Activated T-helper 1 cell treated with anti-CD3 and anti-CD28 coated beads, Interleukin-12 subunit alpha, Interleukin-12 subunit beta, Interleukin-2, Interleukin-4 antibody, amounts not matched to agents 30 ng/mL and 10 ng/mL and 1 ng/mL, durations not matched to agents 14 hours and 24 hours and 36 hours (primary cell): ENCODE measurements at regions not wholly inside any gene's neighbourhood (a gene's known extent, or its start where the extent isn't known, plus 50 kb on each side); places are given as distances from the start of the nearest gene placed in this dataset.

Experiments used
- DNase-seq: peaks from one replicate; pipeline ENCODE4 v3.0.0; 2021; ENCODE audit warnings: low spot score
- H3K27ac Mint-ChIP-seq: one replicate; pipeline ENCODE4 v1.8.0; 2021; ENCODE audit warnings: mild to moderate bottlenecking, mixed read lengths
- H3K27me3 Mint-ChIP-seq: one replicate; pipeline ENCODE4 v1.8.0; 2022; ENCODE audit warnings: mild to moderate bottlenecking, moderate library complexity, mixed read lengths; ENCODE audit not compliant: insufficient read depth
- H3K36me3 Mint-ChIP-seq: one replicate; pipeline ENCODE4 v1.8.0; 2021; ENCODE audit warnings: low read depth, mixed read lengths
- H3K4me1 Mint-ChIP-seq: one replicate; pipeline ENCODE4 v1.8.0; 2021; ENCODE audit warnings: low read depth, mixed read lengths
- H3K4me3 Mint-ChIP-seq: one replicate; pipeline ENCODE4 v1.8.0; 2021; ENCODE audit warnings: mild to moderate bottlenecking, moderate library complexity, mixed read lengths
- H3K9me3 Mint-ChIP-seq: one replicate; pipeline ENCODE4 v1.8.0; 2021; ENCODE audit warnings: mixed read lengths
- intact Hi-C: fragments of 100-400 bp; cut with micrococcal nuclease; formaldehyde crosslinking; loops from one replicate; pipeline ENCODE4 v1.15.1; 2024

DNA sequence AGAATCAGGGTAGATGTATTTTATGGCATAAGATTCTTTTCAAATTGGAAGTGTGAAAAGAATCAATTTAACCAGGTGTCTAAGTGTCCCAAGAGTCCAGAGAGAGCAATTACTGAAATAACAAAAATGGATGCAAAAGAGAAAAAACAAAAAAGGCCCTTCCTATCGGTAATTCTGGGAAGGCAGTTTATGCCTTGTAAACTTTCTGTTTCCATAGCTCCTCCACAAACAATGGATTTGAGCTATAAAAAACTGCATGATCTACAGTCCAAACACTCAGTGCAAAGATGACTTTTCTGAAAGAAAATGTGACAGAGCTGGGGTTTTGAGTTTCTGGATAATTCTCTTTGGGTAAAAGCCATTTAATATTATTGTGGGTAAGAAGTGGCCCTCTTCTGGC lies 366.1 kb downstream of the EN1 start:
- no peaks in the 10 kb centered on the region for H3K9me3 Mint-ChIP-seq
- H3K4me1 Mint-ChIP-seq = no peaks in the 10 kb centered on the region
- intact Hi-C loops = no loop called here
- no peaks in the 10 kb centered on the region for H3K27me3 Mint-ChIP-seq
- H3K27ac Mint-ChIP-seq = no peak overlapping the region
- no peaks in the 10 kb centered on the region for H3K36me3 Mint-ChIP-seq
- no peak overlapping the region for H3K4me3 Mint-ChIP-seq
- no peak for DNase-seq

DNA sequence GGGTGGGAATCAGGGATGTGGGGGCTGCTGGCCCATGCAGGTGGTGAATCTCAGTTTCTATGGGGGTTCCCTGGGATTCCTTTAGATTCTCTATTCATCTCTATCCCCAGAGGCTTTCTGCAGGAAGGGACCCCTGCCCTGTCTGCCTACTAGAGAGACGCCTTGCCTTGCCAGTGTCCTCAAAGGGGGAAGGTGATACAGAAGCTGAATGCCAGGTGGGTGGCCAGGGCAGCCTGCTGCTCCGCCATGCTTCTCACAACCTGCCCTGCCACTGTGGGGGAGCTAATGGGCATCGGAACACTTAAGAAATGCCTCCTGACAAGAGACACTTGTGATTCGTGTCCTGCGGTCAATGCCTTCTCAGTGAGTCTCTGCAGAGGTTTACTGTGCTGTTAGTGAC lies 368.4 kb downstream of the EN1 start:
- intact Hi-C loops = no loop called here

DNA sequence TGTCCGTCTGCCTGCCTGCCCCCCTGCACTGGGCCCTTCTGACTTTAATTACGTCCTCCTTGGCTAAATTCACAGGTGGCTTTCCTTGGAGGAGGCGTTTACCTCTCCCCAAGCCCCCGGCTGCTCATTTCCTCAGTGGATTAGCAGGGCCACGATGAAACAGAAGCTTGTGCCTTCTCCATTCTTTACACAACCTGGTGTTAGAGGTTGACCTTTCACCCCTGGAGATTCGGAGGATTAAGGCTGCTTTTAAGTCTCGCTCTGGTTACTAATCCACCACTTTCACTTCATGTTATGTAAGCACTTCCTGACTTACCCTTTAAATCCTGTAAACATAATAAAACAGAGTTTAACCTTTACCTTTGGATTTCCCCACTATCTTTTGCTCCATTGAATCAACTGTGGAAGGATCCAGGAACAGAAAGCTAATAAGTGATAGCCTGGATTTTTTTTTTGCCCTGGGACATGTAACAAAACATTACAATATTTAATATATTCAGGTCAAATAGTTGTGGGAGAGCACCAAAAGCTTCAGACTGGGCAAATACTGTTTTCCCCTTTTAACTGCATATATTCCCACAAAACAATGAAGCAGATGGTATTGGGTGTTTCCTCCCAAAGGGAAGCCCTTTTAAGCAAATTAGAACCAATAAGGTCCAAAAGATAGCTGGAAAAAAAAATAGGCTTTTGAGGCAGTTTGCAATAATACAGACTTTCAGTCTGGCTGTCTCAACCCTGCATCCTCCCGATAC lies 370.2 kb downstream of the EN1 start:
- H3K4me3 Mint-ChIP-seq = no peak overlapping the region
- no peak for DNase-seq
- no peak overlapping the region for H3K27ac Mint-ChIP-seq
- H3K36me3 Mint-ChIP-seq = no peaks in the 10 kb centered on the region
- no peaks in the 10 kb centered on the region for H3K9me3 Mint-ChIP-seq
- intact Hi-C loops = no loop called here
- H3K27me3 Mint-ChIP-seq = no peaks in the 10 kb centered on the region
- no peaks in the 10 kb centered on the region for H3K4me1 Mint-ChIP-seq

More for the DNA sequence above, 368.4 kb downstream of the EN1 start:
- Mint-ChIP-seq H3K36me3 (no peaks in the 10 kb centered on the region), H3K9me3 (no peaks in the 10 kb centered on the region), H3K27me3 (no peaks in the 10 kb centered on the region), H3K27ac (no peak overlapping the region), H3K4me3 (no peak overlapping the region), H3K4me1 (no peaks in the 10 kb centered on the region)
- DNase-seq = no peak

DNA sequence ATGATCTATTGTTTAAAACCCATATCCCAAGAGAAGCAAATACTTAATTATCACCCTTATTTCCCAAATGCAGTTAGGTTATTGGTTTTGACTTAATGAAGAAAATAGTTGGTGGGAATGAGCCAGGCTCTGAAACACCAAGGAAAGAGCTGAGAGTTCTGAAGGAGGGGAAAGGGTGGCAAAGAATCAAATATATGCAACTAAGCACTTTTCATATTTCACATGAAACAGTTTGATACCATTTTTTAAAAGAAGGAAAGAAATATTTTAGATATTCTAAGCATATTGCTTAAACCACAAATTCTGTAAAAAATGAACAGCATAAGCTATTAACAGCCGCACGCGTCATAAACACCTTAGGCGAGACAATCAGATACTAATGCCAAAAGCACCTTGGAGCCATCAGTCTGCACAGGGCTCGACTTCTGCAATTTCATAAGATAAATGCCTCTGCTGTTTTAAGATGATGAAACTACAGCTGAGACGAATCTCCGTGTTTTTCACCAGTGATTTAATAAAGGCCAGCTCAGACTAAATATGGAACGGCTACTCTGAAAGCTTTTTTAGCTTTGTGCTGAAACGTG lies 371.7 kb downstream of the EN1 start:
- no peak overlapping the region for H3K27ac Mint-ChIP-seq
- H3K27me3 Mint-ChIP-seq = no peaks in the 10 kb centered on the region
- no peak overlapping the region for H3K4me3 Mint-ChIP-seq
- intact Hi-C loops = no loop called here
- H3K9me3 Mint-ChIP-seq = no peaks in the 10 kb centered on the region
- no peaks in the 10 kb centered on the region for H3K36me3 Mint-ChIP-seq
- no peak for DNase-seq
- H3K4me1 Mint-ChIP-seq = no peaks in the 10 kb centered on the region

DNA sequence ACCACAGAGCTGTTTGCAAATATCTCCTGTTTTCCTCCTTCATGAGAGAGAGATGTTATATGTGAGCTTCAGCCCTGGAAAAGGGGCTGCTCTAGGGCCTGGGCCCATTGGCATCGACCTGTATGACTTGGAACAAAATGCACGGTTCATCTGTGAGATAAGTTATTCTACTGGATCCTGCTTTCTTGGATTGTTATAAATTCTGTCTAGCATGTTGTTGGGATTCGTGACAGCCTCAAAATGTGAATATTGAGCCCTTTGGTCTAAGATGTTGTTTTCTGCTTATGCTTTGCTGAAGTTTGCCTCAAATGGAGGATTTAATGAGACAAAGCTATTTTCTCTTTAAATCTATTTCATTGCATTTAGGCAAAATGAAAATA lies 372.9 kb downstream of the EN1 start:
- Mint-ChIP-seq H3K4me3 (no peak overlapping the region), H3K9me3 (no peaks in the 10 kb centered on the region), H3K27ac (no peak overlapping the region), H3K27me3 (no peaks in the 10 kb centered on the region), H3K4me1 (no peaks in the 10 kb centered on the region), H3K36me3 (no peaks in the 10 kb centered on the region)
- no peak for DNase-seq
- intact Hi-C loops = no loop called here

DNA sequence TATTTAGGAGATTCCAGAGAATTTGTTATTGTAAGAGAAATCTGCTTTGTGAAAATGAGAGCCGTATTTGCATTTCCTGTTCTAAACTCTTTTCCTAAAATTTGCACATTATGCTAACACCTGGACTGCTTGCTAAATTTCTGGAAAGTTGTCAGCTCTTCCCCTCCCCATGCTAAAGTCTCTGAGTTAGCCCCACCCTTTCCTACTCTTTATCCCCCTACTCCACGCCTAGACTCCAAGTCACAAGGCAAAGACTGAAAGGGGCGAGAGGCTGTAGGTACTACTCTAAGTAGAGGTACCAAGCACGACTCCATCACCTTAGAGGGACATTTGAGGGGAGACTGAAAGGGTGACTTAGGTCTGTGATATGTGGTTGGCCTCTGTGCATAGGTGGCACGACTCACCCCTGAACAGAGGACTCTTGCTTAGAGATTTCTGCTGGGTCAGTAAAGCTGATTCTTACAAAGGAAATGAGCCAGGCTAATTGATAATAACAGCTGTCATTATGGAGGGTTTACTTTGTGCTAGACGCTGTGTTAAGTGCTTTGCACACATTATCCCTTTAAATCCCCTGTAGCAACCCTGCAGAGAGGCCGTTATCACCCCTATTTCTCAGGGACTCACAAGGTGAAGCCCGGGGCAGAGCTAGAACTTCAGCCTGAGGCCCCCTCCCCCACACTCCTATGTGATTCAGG lies 373.5 kb downstream of the EN1 start:
- intact Hi-C loops = no loop called here
- no peaks in the 10 kb centered on the region for H3K4me1 Mint-ChIP-seq
- no peaks in the 10 kb centered on the region for H3K36me3 Mint-ChIP-seq
- H3K4me3 Mint-ChIP-seq = no peak overlapping the region
- DNase-seq = no peak
- no peaks in the 10 kb centered on the region for H3K9me3 Mint-ChIP-seq
- no peaks in the 10 kb centered on the region for H3K27me3 Mint-ChIP-seq
- no peak overlapping the region for H3K27ac Mint-ChIP-seq

DNA sequence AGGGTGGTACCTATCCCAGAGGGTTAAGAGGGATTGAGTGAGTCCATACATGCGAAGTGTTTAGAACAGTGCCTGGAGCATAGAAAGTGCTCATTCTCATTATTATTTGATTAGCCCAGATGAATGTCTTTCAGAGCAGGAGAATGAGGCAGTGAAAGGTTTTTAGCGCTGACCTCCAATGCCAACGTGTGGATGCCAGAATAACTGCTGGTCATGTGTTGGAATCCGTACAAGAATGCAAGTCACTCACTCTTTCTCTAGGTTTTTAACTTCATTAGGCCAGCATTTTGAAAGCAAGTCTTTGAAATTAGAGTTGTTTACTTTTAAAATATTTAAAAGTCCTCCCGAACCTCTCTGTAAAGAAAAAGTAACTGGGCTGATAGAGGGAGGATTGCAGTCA lies 374.2 kb downstream of the EN1 start:
- H3K27me3 Mint-ChIP-seq = no peaks in the 10 kb centered on the region
- no peaks in the 10 kb centered on the region for H3K36me3 Mint-ChIP-seq
- DNase-seq = no peak
- H3K27ac Mint-ChIP-seq = no peak overlapping the region
- no peaks in the 10 kb centered on the region for H3K9me3 Mint-ChIP-seq
- no peaks in the 10 kb centered on the region for H3K4me1 Mint-ChIP-seq
- intact Hi-C loops = no loop called here
- no peak overlapping the region for H3K4me3 Mint-ChIP-seq

DNA sequence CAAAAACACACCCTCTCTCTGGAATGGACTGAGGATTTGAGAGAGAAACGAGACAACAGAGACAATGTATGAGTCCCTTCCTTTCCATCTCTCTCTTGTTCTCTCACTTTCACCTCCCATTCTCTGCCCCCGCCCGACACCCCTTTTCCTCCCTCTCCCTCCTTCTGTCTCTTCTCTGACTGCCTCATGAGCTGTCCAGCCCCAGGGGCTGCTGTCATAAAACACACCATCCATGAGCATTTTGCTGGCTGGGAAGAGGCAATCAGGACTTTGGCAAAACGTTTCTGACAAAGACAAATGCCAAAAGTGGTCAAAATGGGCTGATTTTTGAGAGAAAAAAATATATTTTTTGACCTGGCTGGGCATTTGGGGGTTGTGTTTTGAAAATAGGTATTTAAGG lies 377.2 kb downstream of the EN1 start:
- intact Hi-C loops = no loop called here
- DNase-seq = no peak
- Mint-ChIP-seq H3K36me3 (no peaks in the 10 kb centered on the region), H3K9me3 (no peaks in the 10 kb centered on the region), H3K4me3 (no peak overlapping the region), H3K27ac (no peak overlapping the region), H3K27me3 (no peaks in the 10 kb centered on the region), H3K4me1 (no peaks in the 10 kb centered on the region)

DNA sequence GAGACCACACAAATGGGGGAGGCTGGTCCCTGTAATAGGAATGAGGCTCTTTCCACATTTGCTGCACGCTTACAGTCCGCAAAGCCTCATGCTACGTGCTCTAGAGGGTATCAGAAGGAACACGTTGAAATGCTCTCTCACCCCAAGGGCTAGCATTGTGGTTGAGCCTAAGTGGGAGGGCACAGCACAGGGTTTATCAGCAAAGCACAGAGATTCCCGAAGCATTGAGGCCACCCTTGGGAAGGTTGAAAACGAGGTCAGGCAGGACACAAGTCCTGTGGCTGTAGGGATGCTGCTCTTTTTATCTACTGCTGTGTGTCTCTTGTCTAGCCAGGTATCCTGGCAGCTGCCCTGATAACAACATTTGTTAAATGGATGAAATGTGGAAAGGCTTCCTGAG lies 378.3 kb downstream of the EN1 start:
- DNase-seq = no peak
- Mint-ChIP-seq H3K4me3 (no peak overlapping the region), H3K9me3 (no peaks in the 10 kb centered on the region), H3K36me3 (no peaks in the 10 kb centered on the region), H3K4me1 (no peaks in the 10 kb centered on the region), H3K27me3 (no peaks in the 10 kb centered on the region), H3K27ac (no peak overlapping the region)
- intact Hi-C loops = no loop called here

DNA sequence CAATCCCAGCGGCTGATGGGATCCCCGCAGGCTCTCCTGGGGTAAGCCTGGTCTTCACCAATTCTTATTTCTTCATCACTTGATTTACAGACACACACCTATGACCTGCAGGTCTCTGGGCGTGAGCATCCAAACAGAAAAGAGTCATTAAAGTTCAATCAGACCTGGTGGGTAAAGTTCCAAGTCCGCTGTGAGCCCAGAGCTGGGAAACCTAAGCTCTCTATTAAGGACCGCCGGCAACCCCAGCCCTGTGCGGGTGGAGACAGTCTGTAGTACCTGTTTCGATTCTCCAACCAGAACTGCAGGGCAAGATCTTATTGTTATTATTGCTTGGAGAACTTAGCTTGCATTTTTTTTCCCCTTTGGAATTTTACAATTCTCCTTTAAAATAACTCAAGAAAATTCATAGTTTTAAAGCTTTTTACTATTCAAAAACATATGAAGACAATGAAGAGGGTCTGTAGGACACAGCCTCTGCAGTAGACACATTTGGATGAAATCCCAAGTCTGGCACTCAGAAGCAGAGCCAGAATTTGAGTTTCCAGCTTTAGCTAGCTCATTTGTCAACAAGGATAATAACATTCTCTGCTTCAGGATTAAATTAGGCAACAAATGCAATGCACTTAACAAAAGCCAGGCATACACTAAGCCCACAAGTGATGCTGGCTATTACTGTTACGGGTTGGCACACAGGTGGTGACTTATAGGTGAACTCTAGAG lies 376.4 kb downstream of the INSIG2 start:
- DNase-seq = no peak

DNA sequence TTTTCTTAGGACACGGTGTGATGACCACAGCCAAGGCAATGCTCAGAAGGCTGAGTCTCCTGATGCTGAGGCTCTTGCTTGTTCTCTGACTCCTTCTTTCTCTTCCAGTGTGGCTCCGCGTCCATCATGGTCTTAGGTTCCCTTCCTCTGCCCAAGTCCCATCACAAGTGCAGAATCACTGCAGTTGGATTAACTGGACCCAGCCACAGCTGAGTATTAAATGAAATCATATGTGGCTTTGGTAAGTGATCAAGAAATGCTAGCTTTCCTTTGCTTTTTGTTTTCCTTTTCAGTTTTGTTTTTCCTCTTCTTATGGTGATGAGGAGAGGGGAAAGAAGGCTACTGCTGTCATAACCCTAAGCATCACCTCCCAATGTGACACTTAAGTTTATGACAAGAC lies 375.8 kb downstream of the INSIG2 start:
- Mint-ChIP-seq H3K4me3 (no peak overlapping the region), H3K4me1 (no peaks in the 10 kb centered on the region), H3K27me3 (peaks cover 2% of the 10 kb centered on the region), H3K36me3 (no peaks in the 10 kb centered on the region), H3K9me3 (no peaks in the 10 kb centered on the region), H3K27ac (no peak overlapping the region)
- no peak for DNase-seq
- intact Hi-C loops = no loop called here

More for the DNA sequence above, 376.4 kb downstream of the INSIG2 start:
- H3K27ac Mint-ChIP-seq = no peak overlapping the region
- intact Hi-C loops = no loop called here
- H3K9me3 Mint-ChIP-seq = no peaks in the 10 kb centered on the region
- no peak overlapping the region for H3K4me3 Mint-ChIP-seq
- peaks cover 2% of the 10 kb centered on the region for H3K27me3 Mint-ChIP-seq
- no peaks in the 10 kb centered on the region for H3K36me3 Mint-ChIP-seq
- H3K4me1 Mint-ChIP-seq = no peaks in the 10 kb centered on the region

DNA sequence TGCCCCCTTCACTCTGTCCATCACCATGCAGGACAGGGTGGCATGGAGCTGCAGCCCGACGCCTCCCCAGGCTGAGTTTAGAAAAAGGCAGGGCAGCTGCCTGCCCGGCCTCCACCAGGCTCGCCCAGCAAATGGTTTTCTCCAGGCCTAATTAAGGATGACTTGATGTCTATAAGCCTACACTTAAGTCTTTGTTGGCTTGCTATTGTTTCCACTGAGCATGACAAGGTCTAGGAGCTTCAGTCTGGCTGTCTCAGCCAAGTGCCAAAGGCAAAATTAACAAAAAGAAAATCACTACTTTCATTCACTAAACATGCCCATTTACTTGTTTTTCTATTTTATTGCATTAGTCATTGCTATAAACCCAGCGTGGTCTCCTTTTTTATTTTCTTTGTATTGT lies 372.2 kb downstream of the INSIG2 start:
- peaks cover 2% of the 10 kb centered on the region for H3K27me3 Mint-ChIP-seq
- H3K4me1 Mint-ChIP-seq = no peaks in the 10 kb centered on the region
- H3K27ac Mint-ChIP-seq = no peak overlapping the region
- H3K36me3 Mint-ChIP-seq = no peaks in the 10 kb centered on the region
- H3K4me3 Mint-ChIP-seq = no peak overlapping the region
- intact Hi-C loops = no loop called here
- no peak for DNase-seq
- H3K9me3 Mint-ChIP-seq = no peaks in the 10 kb centered on the region

DNA sequence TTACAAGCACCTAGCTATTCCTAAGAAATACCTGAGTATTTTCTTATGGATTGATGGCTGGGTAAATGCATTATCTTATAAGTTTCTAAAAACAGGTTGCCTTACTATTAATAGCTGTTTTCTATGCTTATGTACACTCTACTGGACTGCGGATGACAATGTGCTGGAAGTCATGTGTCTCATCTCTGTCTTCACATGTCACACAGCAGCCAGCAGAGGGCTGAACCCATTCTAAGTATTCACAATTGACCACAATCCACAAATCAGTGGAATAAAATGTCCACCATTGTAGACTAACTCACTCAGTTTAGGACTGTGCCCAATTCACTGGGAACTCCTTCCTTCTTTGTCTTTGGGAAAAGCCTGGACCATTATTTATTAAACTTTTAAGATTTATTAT lies 371.2 kb downstream of the INSIG2 start:
- H3K4me3 Mint-ChIP-seq = no peak overlapping the region
- DNase-seq = no peak
- no peaks in the 10 kb centered on the region for H3K9me3 Mint-ChIP-seq
- H3K4me1 Mint-ChIP-seq = no peaks in the 10 kb centered on the region
- intact Hi-C loops = no loop called here
- no peaks in the 10 kb centered on the region for H3K36me3 Mint-ChIP-seq
- H3K27ac Mint-ChIP-seq = no peak overlapping the region
- peaks cover 2% of the 10 kb centered on the region for H3K27me3 Mint-ChIP-seq
